WTC11 (cell line): ENCODE measurements at regions not wholly inside any gene's neighbourhood (a gene's known extent, or its start where the extent isn't known, plus 50 kb on each side); places are given as distances from the start of the nearest gene placed in this dataset.
A peak's percentile ranks its signal among the peaks of the same experiment; 100 is the strongest.

Source experiments
- ATAC-seq: fragments of 200-7000 bp; cut with Tn5 transposase; 2 replicates; pipeline ENCODE4 v1.10.0; 2021; ENCODE audit warnings: mild to moderate bottlenecking, moderate library complexity
- CTCF ChIA-PET: fragments of 300-600 bp; sonication (Branson Sonifier 250); formaldehyde crosslinking; loops from one replicate; lab custom pipeline; 2021; ENCODE audit warnings: antibody characterized with exemption; lab: Charles Lee
- POLR2A ChIA-PET: fragments of 350-600 bp; sonication (Branson Sonifier 250); formaldehyde crosslinking; loops from one replicate; lab custom pipeline; 2021; ENCODE audit warnings: antibody characterized with exemption; lab: Charles Lee
- DNase-seq: peaks from one replicate; pipeline ENCODE4 v3.0.0; 2021; ENCODE audit warnings: low spot score
- H3K27ac Mint-ChIP-seq: 2 replicates; pipeline ENCODE4 v1.8.0; 2021; ENCODE audit warnings: mixed read lengths
- H3K27me3 Mint-ChIP-seq: 2 replicates; pipeline ENCODE4 v1.8.0; 2021; ENCODE audit warnings: low read depth, mild to moderate bottlenecking, moderate library complexity, mixed read lengths
- H3K36me3 Mint-ChIP-seq: 2 replicates; pipeline ENCODE4 v1.8.0; 2021; ENCODE audit warnings: mixed read lengths
- H3K4me1 Mint-ChIP-seq: 2 replicates; pipeline ENCODE4 v1.8.0; 2022; ENCODE audit warnings: mixed read lengths
- H3K4me3 Mint-ChIP-seq: 2 replicates; pipeline ENCODE4 v1.8.0; 2021; ENCODE audit warnings: mild to moderate bottlenecking, moderate library complexity, mixed read lengths
- H3K9me3 Mint-ChIP-seq: 2 replicates; pipeline ENCODE4 v1.8.0; 2021; ENCODE audit warnings: mixed read lengths
- ATF2 ChIP-seq: sonication (generic); formaldehyde crosslinking; IDR thresholded peaks from 2 replicates; pipeline ENCODE4 v1.8.1; 2022; ENCODE audit warnings: low read depth, missing genetic modification reagents, borderline replicate concordance
- ATF3 ChIP-seq: sonication (generic); formaldehyde crosslinking; conservative IDR thresholded peaks from 2 replicates; pipeline ENCODE4 v1.8.1; 2022; ENCODE audit warnings: mild to moderate bottlenecking, missing genetic modification reagents
- CTCF ChIP-seq: fragments of 200-600 bp; IDR thresholded peaks from 2 replicates; pipeline ENCODE4 v1.8.0; 2022; ENCODE audit warnings: antibody characterized with exemption
- EMX1 ChIP-seq: fragments of 250-450 bp; sonication (Bioruptor Pico); IDR thresholded peaks from 2 replicates; pipeline ENCODE4 v1.8.0; 2021; ENCODE audit warnings: mild to moderate bottlenecking
- FOXJ3 ChIP-seq: sonication (generic); formaldehyde crosslinking; IDR thresholded peaks from 2 replicates; pipeline ENCODE4 v1.9.0; 2021; ENCODE audit warnings: missing genetic modification reagents, mild to moderate bottlenecking, borderline replicate concordance
- GRHL2 ChIP-seq: fragments of 250-450 bp; sonication (Bioruptor Pico); IDR thresholded peaks from 2 replicates; pipeline ENCODE4 v1.8.0; 2022; ENCODE audit warnings: mild to moderate bottlenecking, moderate library complexity; ENCODE audit not compliant: insufficient replicate concordance, severe bottlenecking
- GTF2I ChIP-seq: fragments of 250-450 bp; sonication (Bioruptor Pico); conservative IDR thresholded peaks from 2 replicates; pipeline ENCODE4 v1.4.0; 2021; ENCODE audit warnings: mild to moderate bottlenecking
- IRF1 ChIP-seq: sonication (generic); formaldehyde crosslinking; IDR thresholded peaks from 2 replicates; pipeline ENCODE4 v1.8.0; 2023; ENCODE audit warnings: missing genetic modification reagents
- JAZF1 ChIP-seq: fragments of 250-450 bp; sonication (Bioruptor Pico); IDR thresholded peaks from 2 replicates; pipeline ENCODE4 v1.9.0; 2021; ENCODE audit warnings: moderate library complexity, mild to moderate bottlenecking, inconsistent platforms
- MXD4 ChIP-seq: fragments of 250-450 bp; sonication (Bioruptor Pico); IDR thresholded peaks from 2 replicates; pipeline ENCODE4 v1.8.0; 2021; ENCODE audit warnings: mild to moderate bottlenecking, moderate library complexity, borderline replicate concordance
- NR1H2 ChIP-seq: sonication (generic); formaldehyde crosslinking; IDR thresholded peaks from 2 replicates; pipeline ENCODE4 v1.9.0; 2021; ENCODE audit warnings: mild to moderate bottlenecking, moderate library complexity, missing genetic modification reagents
- NR3C1 ChIP-seq: sonication (generic); formaldehyde crosslinking; conservative IDR thresholded peaks from 2 replicates; pipeline ENCODE4 v1.8.1; 2023; ENCODE audit warnings: low read depth, mild to moderate bottlenecking, missing genetic modification reagents
- PRDM15 ChIP-seq: sonication (generic); formaldehyde crosslinking; IDR thresholded peaks from 2 replicates; pipeline ENCODE4 v1.8.0; 2022; ENCODE audit warnings: missing genetic modification reagents
- TEAD1 ChIP-seq: sonication (generic); formaldehyde crosslinking; IDR thresholded peaks from 2 replicates; pipeline ENCODE4 v1.8.0; 2022; ENCODE audit warnings: mild to moderate bottlenecking, missing genetic modification reagents
- TEAD4 ChIP-seq: sonication (generic); formaldehyde crosslinking; IDR thresholded peaks from 2 replicates; pipeline ENCODE4 v1.8.0; 2022; ENCODE audit warnings: mild to moderate bottlenecking, missing genetic modification reagents
- USF1 ChIP-seq: sonication (generic); formaldehyde crosslinking; IDR thresholded peaks from 2 replicates; pipeline ENCODE4 v1.8.0; 2022; ENCODE audit warnings: mild to moderate bottlenecking, missing genetic modification reagents
- USF2 ChIP-seq: sonication (generic); formaldehyde crosslinking; IDR thresholded peaks from 2 replicates; pipeline ENCODE4 v1.8.1; 2023; ENCODE audit warnings: mild to moderate bottlenecking, missing genetic modification reagents, moderate library complexity
- ZNF121 ChIP-seq: sonication (generic); formaldehyde crosslinking; IDR thresholded peaks from 2 replicates; pipeline ENCODE4 v1.8.0; 2023; ENCODE audit warnings: missing genetic modification reagents
- ZNF138 ChIP-seq: sonication (generic); formaldehyde crosslinking; conservative IDR thresholded peaks from 2 replicates; pipeline ENCODE4 v1.8.1; 2022; ENCODE audit warnings: mild to moderate bottlenecking, moderate library complexity, missing genetic modification reagents
- ZNF263 ChIP-seq: sonication (generic); formaldehyde crosslinking; IDR thresholded peaks from 2 replicates; pipeline ENCODE4 v1.8.1; 2022; ENCODE audit warnings: low read depth, mild to moderate bottlenecking, moderate library complexity, missing genetic modification reagents
- ZNF317 ChIP-seq: sonication (generic); formaldehyde crosslinking; IDR thresholded peaks from 2 replicates; pipeline ENCODE4 v1.8.1; 2023; ENCODE audit warnings: low read depth, mild to moderate bottlenecking, moderate library complexity, missing genetic modification reagents, borderline replicate concordance

- TF ChIP-seq ATF2 (CRISPR knock-in tag) (no peak), NR1H2 (CRISPR knock-in tag) (no peak), ZNF138 (CRISPR knock-in tag) (no peak), GRHL2 (CRISPR knock-in tag) (no peak), USF1 (no peak), ZNF263 (CRISPR knock-in tag) (no peak), NR3C1 (CRISPR knock-in tag) (no peak)
Observed at GRCh38 chr3:43917361-43917760, 226.6 kb downstream of the ABHD5 start (continued).

GRCh38 chr3:43919029-43919428 is 228.3 kb downstream of the ABHD5 start:
- POLR2A ChIA-PET: no interaction called here
- no peaks in the 10 kb centered on the region for H3K36me3 Mint-ChIP-seq
- H3K4me3 Mint-ChIP-seq: no peak overlapping the region
- H3K4me1 Mint-ChIP-seq: peaks cover 49% of the 10 kb centered on the region
- ATAC-seq: no peak
- CTCF ChIA-PET: no interaction called here
- peaks cover 4% of the 10 kb centered on the region for H3K9me3 Mint-ChIP-seq
- no peak overlapping the region for H3K27ac Mint-ChIP-seq
- TF ChIP-seq ZNF317 (CRISPR knock-in tag) (no peak), IRF1 (CRISPR knock-in tag) (no peak), ATF3 (CRISPR knock-in tag) (no peak), FOXJ3 (CRISPR knock-in tag) (no peak), GTF2I (CRISPR knock-in tag) (no peak), ZNF121 (no peak)
- TF ChIP-seq, all 79 proteins: peak for 0
- H3K27me3 Mint-ChIP-seq: peaks cover 13% of the 10 kb centered on the region
- no peak for DNase-seq

- peaks cover 14% of the 10 kb centered on the region for H3K27me3 Mint-ChIP-seq
- TF ChIP-seq USF2 (CRISPR knock-in tag) (no peak), EMX1 (CRISPR knock-in tag) (no peak), NR1H2 (CRISPR knock-in tag) (no peak), ZNF138 (CRISPR knock-in tag) (no peak), JAZF1 (no peak), PRDM15 (no peak), ATF3 (CRISPR knock-in tag) (no peak), MXD4 (CRISPR knock-in tag) (no peak), TEAD1 (CRISPR knock-in tag) (no peak), TEAD4 (CRISPR knock-in tag) (no peak), CTCF (no peak)
- TF ChIP-seq, all 79 proteins: peak for 0
- POLR2A ChIA-PET: no interaction called here
- CTCF ChIA-PET: no interaction called here
- H3K9me3 Mint-ChIP-seq: peaks cover 8% of the 10 kb centered on the region
- ATAC-seq (peak; percentile 81), DNase-seq (peak; percentile 33)
- H3K36me3 Mint-ChIP-seq: no peaks in the 10 kb centered on the region
- H3K27ac Mint-ChIP-seq: no peak overlapping the region; the same call in 1 of the 2 replicates
- H3K4me3 Mint-ChIP-seq: peak overlapping the region; percentile 31
- H3K4me1 Mint-ChIP-seq: peaks cover 56% of the 10 kb centered on the region
Observed at GRCh38 chr3:43921056-43921648, 230.4 kb downstream of the ABHD5 start.
